Body of pancreas (tissue), 4 donors: ENCODE measurements at regions not wholly inside any gene's neighbourhood (a gene's known extent, or its start where the extent isn't known, plus 50 kb on each side); places are given as distances from the start of the nearest gene placed in this dataset.

Source experiments
- CTCF ChIP-seq, 7 experiments: fragments of 450-650 bp in 4 of 7; fragments of 200-600 bp in 3 of 7; sonication (generic) in 3 of 7; IDR thresholded peaks; one replicate each; pipeline ENCODE4 v1.5.1; 2016 to 2019; ENCODE audit warnings: antibody characterized with exemption in 7 of 7
- POLR2A ChIP-seq, 3 donors: fragments of 450-650 bp; IDR thresholded peaks; one replicate each; pipeline ENCODE4 v1.6.1; 2016; ENCODE audit warnings: antibody characterized with exemption in 3 of 3, mild to moderate bottlenecking in 2 of 3

GRCh38 chr6:10080561-10080960 is 334.3 kb downstream of the TFAP2A start:
- TF ChIP-seq CTCF (IDR thresholded peaks at IDR 0.05), result no peak
- no peak for TF ChIP-seq POLR2A (IDR thresholded peaks at IDR 0.05)
